ENCODE measurements at regions not wholly inside any gene's neighbourhood (a gene's known extent, or its start where the extent isn't known, plus 50 kb on each side); places are given as distances from the start of the nearest gene placed in this dataset.

- no peak for TF ChIP-seq CTCF (IDR thresholded peaks at IDR 0.05; ENCODE audit: insufficient read depth, low read depth, low read length, missing control alignments)
- no peak overlapping the region for H3K4me3 ChIP-seq (ENCODE audit: low read depth, low read length)
- no peak for DNase-seq (ENCODE audit: low read depth)
These were observed 606.3 kb downstream of the NPHP4 start for GRCh38 chr1:5385956-5386355.

GRCh38 chr1:5385096-5385799 lies 607.0 kb downstream of the NPHP4 start:
- no peak for DNase-seq (ENCODE audit: low read depth)
- H3K4me3 ChIP-seq (ENCODE audit: low read depth, low read length): no peak overlapping the region
- no peak for TF ChIP-seq CTCF (IDR thresholded peaks at IDR 0.05; ENCODE audit: insufficient read depth, low read depth, low read length, missing control alignments)

- DNase-seq (ENCODE audit: low read depth): no peak
- no peak for TF ChIP-seq CTCF (IDR thresholded peaks at IDR 0.05; ENCODE audit: insufficient read depth, low read depth, low read length, missing control alignments)
- H3K4me3 ChIP-seq (ENCODE audit: low read depth, low read length): no peak overlapping the region
These were observed 610.7 kb downstream of the NPHP4 start for GRCh38 chr1:5381491-5381890.

- TF ChIP-seq CTCF (IDR thresholded peaks at IDR 0.05; ENCODE audit: insufficient read depth, low read depth, low read length, missing control alignments): no peak
- H3K4me3 ChIP-seq (ENCODE audit: low read depth, low read length): no peak overlapping the region
- no peak for DNase-seq (ENCODE audit: low read depth)
These were observed 613.0 kb downstream of the NPHP4 start for GRCh38 chr1:5379176-5379759.

GRCh38 chr1:5376538-5377247 lies 615.5 kb downstream of the NPHP4 start:
- H3K4me3 ChIP-seq (ENCODE audit: low read depth, low read length): no peak overlapping the region
- no peak for TF ChIP-seq CTCF (IDR thresholded peaks at IDR 0.05; ENCODE audit: insufficient read depth, low read depth, low read length, missing control alignments)

GRCh38 chr1:5375481-5375880 lies 616.7 kb downstream of the NPHP4 start:
- no peak overlapping the region for H3K4me3 ChIP-seq (ENCODE audit: low read depth, low read length)
- no peak for DNase-seq (ENCODE audit: low read depth)
- TF ChIP-seq CTCF (IDR thresholded peaks at IDR 0.05; ENCODE audit: insufficient read depth, low read depth, low read length, missing control alignments): no peak

More at GRCh38 chr1:5376538-5377247, 615.5 kb downstream of the NPHP4 start:
- DNase-seq (ENCODE audit: low read depth): no peak

Data from GM12865 (cell line).